Fibroblast of skin of back (primary cell): ENCODE measurements at regions not wholly inside any gene's neighbourhood (a gene's known extent, or its start where the extent isn't known, plus 50 kb on each side); places are given as distances from the start of the nearest gene placed in this dataset.
A peak's percentile ranks its signal among the peaks of the same experiment; 100 is the strongest.

Source experiments
- DNase-seq: peaks from one replicate; pipeline ENCODE4 v3.0.0-alpha.2; 2013

- no peak for DNase-seq
Measured at GRCh38 chr12:25714198-25714984, 161.3 kb upstream of the LMNTD1 start.

- DNase-seq: no peak
Measured at GRCh38 chr12:25715102-25715501, 162.0 kb upstream of the LMNTD1 start.

GRCh38 chr12:25716842-25717241 lies 163.8 kb upstream of the LMNTD1 start:
- DNase-seq: no peak

GRCh38 chr12:25717552-25717951 lies 164.5 kb upstream of the LMNTD1 start:
- no peak for DNase-seq

- DNase-seq: no peak
Measured at GRCh38 chr12:25718081-25718731, 165.1 kb upstream of the LMNTD1 start.

- DNase-seq: no peak
Measured at GRCh38 chr12:25719505-25719904, 166.4 kb upstream of the LMNTD1 start.

GRCh38 chr12:25723336-25723735 lies 170.3 kb upstream of the LMNTD1 start:
- DNase-seq: no peak

GRCh38 chr12:25723921-25724491 lies 170.9 kb upstream of the LMNTD1 start:
- no peak for DNase-seq

- no peak for DNase-seq
Measured at GRCh38 chr12:25725470-25725869, 172.4 kb upstream of the LMNTD1 start.

- DNase-seq: peak; percentile 40
Measured at GRCh38 chr12:25725931-25726330, 172.8 kb upstream of the LMNTD1 start.

GRCh38 chr12:25728056-25728595 lies 175.0 kb upstream of the LMNTD1 start:
- no peak for DNase-seq

- no peak for DNase-seq
Measured at GRCh38 chr12:25730489-25731349, 177.6 kb upstream of the LMNTD1 start.

- DNase-seq: no peak
Measured at GRCh38 chr12:25733541-25733940, 180.5 kb upstream of the LMNTD1 start.

GRCh38 chr12:25734529-25735180 lies 181.6 kb upstream of the LMNTD1 start:
- DNase-seq: no peak

GRCh38 chr12:25740617-25741016 lies 187.5 kb upstream of the LMNTD1 start:
- no peak for DNase-seq

GRCh38 chr12:25741917-25742316 lies 188.8 kb upstream of the LMNTD1 start:
- DNase-seq: no peak

- DNase-seq: no peak
Measured at GRCh38 chr12:25743679-25744215, 190.7 kb upstream of the LMNTD1 start.

- no peak for DNase-seq
Measured at GRCh38 chr12:25744313-25744712, 191.2 kb upstream of the LMNTD1 start.

- no peak for DNase-seq
Measured at GRCh38 chr12:25745281-25745680, 192.2 kb upstream of the LMNTD1 start.

- no peak for DNase-seq
Measured at GRCh38 chr12:25746131-25746530, 193.0 kb upstream of the LMNTD1 start.

- no peak for DNase-seq
Measured at GRCh38 chr12:25752710-25753309, 199.7 kb upstream of the LMNTD1 start.
